Activated effector memory CD4-positive, alpha-beta T cell treated with anti-CD3 and anti-CD28 coated beads, Interleukin-2, amount 50 U/mL, for 16 hours (primary cell): ENCODE measurements at regions not wholly inside any gene's neighbourhood (a gene's known extent, or its start where the extent isn't known, plus 50 kb on each side); places are given as distances from the start of the nearest gene placed in this dataset.
"Not testable (repeated sequence)": the region's sequence is repeated elsewhere in the genome, so short reads cannot be mapped to it uniquely, and the experiment has no call there.

Experiments used
- DNase-seq: peaks from one replicate; pipeline ENCODE4 v3.0.0-alpha.2; 2020

DNA sequence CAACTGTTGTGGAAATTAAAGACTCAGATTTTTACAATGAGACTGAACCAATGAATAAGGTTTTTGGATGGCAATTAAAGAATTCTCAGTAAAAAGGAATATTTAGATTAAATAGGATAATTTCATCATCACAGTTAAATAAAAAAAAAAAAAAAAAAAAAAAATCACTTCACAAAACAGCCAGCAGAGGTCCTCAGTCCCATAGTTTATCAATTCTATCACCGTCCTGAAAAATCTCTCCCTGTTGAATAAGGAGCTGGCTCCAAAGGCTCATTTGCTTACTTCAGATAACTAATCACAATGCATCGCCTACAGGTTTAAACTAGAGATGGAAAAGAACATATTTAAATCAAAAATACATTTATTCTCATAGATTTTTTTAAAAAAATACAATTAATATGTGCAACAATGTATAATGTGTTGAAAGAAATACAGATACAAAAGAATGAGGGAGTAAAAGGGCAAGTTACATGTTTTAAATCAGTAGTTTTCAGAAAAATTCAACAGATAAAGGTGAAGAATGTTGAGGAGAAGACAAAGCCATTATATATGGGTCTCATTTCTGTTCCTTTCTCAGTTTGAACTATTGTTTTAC lies 175.8 kb upstream of the CHD1 start:
- DNase-seq: no peak

DNA sequence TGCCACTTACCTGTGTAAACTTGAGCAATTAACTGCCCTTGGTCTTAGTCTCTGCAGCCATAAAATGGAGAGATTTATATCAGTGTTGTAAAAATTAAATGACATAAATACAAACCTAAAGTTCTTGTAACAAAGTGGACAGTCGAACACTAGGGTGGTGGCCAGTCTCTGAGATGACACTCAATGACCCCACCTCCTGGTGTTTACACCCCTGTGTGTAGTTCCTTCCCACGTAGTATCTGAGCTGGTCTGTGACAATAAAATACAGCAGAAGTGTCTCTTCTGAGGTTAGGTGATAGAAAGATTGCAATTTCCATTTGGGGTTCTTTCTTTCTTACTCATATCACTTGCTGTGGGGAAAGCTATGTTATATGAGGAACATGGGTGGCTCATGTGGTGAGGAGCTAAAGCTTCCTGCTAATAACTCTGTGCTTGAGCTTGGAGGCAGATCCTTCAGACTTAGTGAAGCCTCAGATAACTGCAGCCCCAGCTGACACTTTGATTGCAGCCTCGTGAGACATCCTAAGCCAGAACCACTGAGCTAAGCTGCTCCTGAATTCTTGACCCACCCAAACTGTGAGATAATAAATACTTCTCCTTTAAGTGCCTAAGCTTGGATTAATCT lies 173.4 kb upstream of the CHD1 start:
- no peak for DNase-seq

DNA sequence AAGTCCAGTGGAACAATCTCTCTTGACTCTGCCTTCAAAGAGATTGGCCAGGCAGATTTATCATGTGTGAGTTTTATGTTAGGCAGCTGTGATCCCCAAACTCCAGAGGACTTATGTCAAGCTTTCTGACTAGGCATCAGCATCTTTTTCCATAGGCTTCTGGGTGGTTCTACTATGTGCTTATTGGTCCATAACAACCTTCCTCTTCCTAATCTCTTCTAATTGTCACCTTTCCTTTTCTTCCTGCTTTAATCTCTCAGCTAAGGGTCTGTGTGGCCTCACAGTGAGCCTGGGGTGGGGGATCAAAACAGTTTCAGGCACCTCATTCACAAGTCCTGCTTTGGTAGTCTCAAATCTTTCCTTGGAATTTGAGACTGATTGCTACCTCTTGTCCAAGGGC lies 170.9 kb upstream of the CHD1 start:
- DNase-seq: no peak

DNA sequence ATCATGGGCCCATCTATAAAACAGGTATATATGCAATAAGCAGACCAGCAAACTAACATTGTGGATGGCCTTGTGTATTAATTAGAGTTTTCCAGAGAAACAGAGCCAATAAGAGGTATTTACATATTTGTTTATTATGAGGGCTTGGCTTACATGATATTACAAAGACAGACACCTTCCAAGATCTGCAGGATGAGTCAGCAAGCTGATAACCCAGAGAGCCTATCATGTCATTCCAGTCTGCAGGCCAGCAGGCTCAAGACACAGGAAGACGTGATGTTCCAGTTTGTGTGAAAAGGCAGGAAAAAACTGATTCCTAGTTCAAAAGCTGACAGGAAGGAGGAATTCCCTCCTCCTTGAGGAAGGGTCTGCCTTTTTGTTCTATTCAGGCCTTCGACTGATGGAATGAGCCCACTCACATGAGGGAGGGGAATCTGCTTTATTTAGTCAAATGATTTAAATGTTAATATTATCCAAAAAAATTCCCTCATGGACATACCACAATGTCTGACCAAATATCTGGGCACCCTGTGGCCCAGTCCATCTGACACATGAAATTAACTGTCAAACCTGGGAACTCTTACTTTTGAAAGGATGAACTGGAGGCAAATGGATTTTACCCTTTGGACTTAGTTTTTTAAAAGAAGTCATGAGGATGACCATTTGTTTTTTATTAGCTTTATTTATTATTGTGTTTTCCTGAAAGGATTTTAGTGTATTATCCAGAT lies 161.2 kb upstream of the CHD1 start:
- DNase-seq: no peak

DNA sequence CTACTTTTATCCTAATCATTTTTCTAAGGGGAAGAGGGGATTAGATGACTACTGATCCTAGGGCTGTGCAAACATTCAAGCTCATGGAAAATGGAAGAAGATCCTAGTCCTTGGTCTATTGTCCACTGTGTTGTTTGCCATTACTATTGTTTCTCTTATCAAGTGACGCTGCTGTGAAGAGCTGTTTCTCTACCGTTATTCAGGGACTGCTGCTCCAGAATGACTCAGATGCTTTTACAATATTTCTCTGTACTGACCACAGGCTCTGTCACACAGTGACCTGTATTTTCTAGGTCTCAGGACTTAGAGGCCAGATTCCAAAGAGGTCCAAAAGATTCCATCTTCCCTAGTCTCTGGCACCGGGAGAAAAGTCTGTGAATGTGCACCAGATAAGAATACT lies 159.5 kb upstream of the CHD1 start:
- DNase-seq: no peak

DNA sequence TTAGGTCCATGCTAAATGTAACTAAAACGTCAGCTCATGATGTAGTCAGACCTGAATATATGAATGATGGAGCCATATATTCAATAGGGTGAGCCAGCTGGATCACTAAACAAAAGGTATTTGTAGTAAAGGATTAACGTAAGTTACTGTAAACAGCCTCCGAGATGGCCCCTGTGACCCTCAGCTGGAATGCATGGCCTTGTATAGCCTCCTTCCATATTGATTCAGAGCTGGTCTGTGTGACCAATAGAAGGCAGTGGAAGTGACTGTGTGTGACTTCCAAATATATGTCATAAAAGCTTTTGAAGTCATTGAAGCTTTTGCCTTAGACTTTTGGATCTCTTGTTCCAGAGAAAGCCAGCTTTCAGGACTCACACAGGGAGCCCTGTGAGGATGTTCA lies 154.4 kb upstream of the CHD1 start:
- no peak for DNase-seq

DNA sequence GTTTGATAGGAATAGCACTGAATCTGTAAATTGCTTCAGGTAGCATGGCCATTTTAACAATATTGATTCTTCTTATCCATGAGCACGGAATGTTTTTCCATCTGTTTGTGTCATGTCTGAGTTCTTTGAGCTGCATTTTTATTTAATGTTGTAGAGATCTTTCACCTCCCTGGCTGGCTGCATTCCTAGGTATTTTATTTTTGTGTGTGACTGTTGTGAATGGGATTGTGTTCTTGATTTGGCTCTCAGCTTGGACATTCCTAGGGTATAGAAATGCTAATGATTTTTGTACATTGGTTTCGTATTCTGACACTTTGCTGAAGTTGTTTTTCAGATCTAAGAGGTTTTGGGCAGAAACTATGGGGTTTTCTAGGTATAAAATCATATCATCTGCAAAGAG lies 152.9 kb upstream of the CHD1 start:
- no peak for DNase-seq

DNA sequence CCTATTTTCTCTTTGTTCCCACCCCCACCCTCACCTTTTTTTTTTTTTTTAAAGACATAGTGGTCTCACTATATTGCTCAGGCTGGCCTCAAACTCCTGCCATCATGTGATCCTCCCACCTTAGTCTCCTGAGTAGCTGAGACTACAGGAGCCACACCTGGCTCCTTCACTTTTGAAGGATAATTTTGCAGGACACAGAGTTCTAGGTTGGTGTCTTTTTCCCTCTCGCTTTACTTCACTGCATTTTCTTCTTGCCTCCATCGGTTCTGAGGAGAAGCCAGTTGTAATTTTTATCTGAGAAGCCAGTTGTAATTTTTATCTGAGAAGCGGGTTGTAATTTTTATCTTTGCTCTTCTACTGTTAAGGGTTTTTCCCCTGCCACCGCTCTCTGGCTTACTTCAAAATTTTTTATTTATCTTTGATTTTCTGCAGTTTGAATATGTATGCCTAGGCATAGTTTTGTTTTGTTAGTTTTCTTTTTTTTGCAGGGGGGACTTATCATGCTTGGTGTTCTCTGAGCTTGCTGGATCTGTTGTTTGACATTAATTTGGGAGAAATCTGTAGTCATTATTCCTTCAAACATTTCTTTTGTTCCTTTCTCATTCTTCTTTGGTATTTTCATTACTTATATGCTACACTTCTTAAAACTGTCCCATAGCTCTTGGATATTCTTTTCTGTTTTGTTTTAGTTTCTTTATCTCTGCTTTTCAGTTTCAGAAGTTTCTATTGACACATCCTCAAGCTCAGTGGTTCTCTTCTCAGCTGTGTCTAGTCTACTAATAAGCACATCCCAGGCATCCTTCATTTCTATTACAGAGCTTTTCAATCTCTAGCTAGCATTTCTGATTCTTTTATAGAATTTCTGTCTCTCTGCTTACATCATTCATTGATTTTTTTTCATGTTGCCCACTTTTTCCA lies 148.2 kb upstream of the CHD1 start:
- DNase-seq: no peak

- DNase-seq: no peak
Measured at GRCh38 chr5:99072846-99073245, 144.0 kb upstream of the CHD1 start.

GRCh38 chr5:99070822-99071221 lies 142.0 kb upstream of the CHD1 start:
- DNase-seq: no peak

DNA sequence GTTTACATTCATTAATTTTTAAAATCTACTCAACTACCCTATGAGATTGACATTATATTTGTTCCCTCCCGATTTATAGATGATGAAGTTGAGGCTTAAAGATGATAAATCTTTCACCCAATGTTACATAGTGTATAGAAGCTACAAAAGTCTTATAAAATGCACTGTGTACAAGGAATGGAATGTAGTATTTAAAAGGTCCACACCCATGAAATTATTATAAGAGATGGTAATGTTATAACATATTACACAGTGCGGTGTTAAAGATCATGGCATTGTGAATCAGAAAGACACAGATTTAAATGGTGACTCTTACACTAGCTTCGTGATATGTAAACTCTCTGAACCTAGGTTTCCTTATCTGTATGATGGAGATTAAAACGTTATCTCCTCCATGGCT lies 141.6 kb upstream of the CHD1 start:
- DNase-seq: no peak

GRCh38 chr5:99068944-99069650 lies 140.3 kb upstream of the CHD1 start:
- DNase-seq: no peak

DNA sequence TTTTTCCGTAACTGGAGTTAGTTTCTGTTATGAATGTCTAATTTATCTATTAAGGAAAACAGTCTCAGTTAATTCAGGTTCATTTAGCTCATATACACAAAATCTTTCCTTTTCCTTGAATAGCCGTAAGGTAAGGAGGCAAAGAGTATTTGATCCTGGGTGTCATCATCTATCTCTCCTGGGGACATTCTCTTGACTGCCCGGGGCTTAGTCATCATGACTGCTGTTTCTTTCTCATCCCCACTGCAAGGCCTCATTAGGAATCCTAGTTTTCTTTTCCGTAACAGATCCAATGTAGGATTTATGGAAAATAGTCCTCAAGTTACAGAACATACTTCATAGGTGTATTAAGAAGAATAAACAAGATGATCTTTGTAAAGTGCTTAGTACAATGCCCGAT lies 134.9 kb upstream of the CHD1 start:
- DNase-seq: no peak

DNA sequence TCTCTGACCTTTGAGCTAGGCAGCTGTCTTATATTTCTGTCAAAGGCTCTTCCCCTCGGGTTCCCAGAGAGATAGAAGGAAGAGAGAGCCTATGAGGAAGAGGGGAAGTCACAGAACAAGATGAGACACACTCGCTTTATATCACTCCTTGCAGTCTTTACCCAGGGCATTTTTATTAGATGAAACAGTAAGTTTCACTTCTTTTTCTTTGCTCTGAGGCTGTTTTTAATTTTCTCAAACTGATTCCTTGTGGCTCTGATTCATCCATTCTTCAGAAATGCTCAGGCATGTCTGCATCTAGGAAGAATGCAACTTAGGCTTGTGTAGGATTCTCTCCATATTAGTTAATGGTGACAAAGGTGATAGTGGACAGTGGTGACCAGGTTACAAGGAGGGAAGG lies 132.9 kb upstream of the CHD1 start:
- no peak for DNase-seq

- no peak for DNase-seq
Measured at GRCh38 chr5:99061299-99061698, 132.5 kb upstream of the CHD1 start.

DNA sequence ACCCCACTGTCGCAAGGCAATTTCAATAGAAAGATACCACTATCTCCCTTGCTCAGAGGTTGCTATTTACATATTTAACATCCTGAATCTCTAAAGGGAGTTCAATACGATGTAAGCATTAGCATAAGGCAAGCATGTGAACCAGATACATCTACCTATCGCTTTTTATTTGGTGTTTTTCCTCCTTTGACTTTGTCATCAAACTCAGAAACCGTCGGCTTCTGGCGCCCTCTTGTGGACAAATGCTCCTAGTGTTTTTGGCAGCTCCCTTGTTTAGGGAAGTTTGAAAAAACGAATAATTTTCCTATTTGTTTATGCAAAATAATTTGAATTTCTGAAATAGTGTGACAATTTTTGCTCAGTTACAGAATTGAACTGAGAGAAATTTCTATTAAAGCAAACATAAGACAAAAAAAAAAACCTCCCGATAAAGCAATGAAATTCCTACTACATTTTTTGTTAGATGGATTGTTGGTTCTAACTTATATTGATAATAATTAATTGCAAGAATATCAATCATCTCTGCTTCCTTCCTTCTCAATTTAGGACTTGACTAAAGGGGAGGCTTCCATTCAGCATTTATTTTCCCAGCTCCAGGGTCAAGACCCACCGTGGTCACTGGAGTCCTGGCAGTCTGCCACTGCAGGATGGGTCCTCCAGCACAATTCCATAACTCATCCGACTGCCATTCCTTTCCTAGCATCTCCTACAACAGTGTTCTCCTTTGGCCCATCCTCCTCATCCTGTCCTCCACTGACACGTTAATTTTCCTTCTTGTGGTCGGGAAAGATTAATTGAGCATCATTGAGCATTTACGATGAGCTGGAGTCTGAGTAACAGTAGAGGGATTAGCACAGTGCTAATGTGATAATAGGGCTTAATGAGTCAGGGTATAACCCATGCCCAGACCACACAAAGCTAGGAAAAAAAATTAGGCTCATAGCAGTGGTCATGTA lies 131.8 kb upstream of the CHD1 start:
- peak; percentile 94 for DNase-seq

GRCh38 chr5:99059685-99060084 lies 130.9 kb upstream of the CHD1 start:
- no peak for DNase-seq

- DNase-seq: no peak
Measured at GRCh38 chr5:99058466-99058865, 129.7 kb upstream of the CHD1 start.

- DNase-seq: no peak
Measured at GRCh38 chr5:99054972-99055371, 126.2 kb upstream of the CHD1 start.

- no peak for DNase-seq
Measured at GRCh38 chr5:99045871-99046270, 117.1 kb upstream of the CHD1 start.

GRCh38 chr5:99043257-99043656 lies 114.5 kb upstream of the CHD1 start:
- DNase-seq: not testable (repeated sequence)

DNA sequence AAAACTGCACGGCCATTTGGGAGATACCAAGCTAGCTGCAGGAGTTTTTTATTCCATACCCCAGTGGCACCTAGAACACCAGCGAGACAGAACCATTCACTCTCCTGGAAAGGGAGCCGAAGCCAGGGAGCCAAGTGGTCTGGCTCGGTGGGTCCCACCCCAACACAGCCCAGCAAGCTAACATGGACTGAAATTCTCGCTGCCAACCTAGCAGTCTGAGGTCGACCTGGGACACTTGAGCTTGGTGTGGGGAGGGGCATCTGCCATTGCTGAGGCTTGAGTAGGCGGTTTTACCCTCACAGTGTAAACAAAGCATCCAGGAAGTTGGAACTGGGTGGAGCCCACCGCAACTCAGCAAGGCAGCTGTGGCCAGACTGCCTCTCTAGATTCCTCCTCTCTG lies 108.9 kb upstream of the CHD1 start:
- peak; percentile 79 for DNase-seq
